Neutrophil (primary cell): ENCODE measurements at regions not wholly inside any gene's neighbourhood (a gene's known extent, or its start where the extent isn't known, plus 50 kb on each side); places are given as distances from the start of the nearest gene placed in this dataset.

Source experiments
- H3K27ac ChIP-seq: fragments of 200-600 bp; sonication (generic); 2 replicates; pipeline ENCODE4 v1.5.1; 2016; ENCODE audit warnings: mild to moderate bottlenecking, moderate library complexity
- H3K27me3 ChIP-seq: fragments of 200-600 bp; sonication (generic); 2 replicates; pipeline ENCODE4 v1.6.0; 2016; ENCODE audit warnings: mild to moderate bottlenecking
- H3K36me3 ChIP-seq: fragments of 200-600 bp; sonication (generic); 2 replicates; pipeline ENCODE4 v1.5.1; 2017
- H3K4me1 ChIP-seq, 2 experiments: fragments of 200-600 bp in 1 of 2; sonication (generic) in 1 of 2; 1 replicate in 1 of 2; 2 replicates in 1 of 2; pipeline versions ENCODE4 v1.5.1 to v1.6.1; 2013 to 2016; ENCODE audit warnings: low read depth in 1 of 2, low read length in 1 of 2, mild to moderate bottlenecking in 1 of 2, moderate library complexity in 1 of 2; ENCODE audit not compliant: control insufficient read depth in 1 of 2, insufficient read depth in 1 of 2
- H3K4me3 ChIP-seq, 2 experiments: fragments of 200-600 bp in 1 of 2; sonication (generic) in 1 of 2; 1 replicate in 1 of 2; 2 replicates in 1 of 2; pipeline ENCODE4 v1.5.1; 2013 to 2016; ENCODE audit warnings: low read depth in 1 of 2, low read length in 1 of 2, mild to moderate bottlenecking in 1 of 2, moderate library complexity in 1 of 2
- H3K9me3 ChIP-seq: fragments of 200-600 bp; sonication (generic); 2 replicates; pipeline ENCODE4 v1.5.1; 2016
- TF ChIP-seq, protein P1 (sequence below): fragments of 200-600 bp; sonication (generic); IDR thresholded peaks from 2 replicates; pipeline ENCODE4 v1.5.1; 2016; ENCODE audit warnings: antibody characterized with exemption

- TF ChIP-seq, protein P1, sequence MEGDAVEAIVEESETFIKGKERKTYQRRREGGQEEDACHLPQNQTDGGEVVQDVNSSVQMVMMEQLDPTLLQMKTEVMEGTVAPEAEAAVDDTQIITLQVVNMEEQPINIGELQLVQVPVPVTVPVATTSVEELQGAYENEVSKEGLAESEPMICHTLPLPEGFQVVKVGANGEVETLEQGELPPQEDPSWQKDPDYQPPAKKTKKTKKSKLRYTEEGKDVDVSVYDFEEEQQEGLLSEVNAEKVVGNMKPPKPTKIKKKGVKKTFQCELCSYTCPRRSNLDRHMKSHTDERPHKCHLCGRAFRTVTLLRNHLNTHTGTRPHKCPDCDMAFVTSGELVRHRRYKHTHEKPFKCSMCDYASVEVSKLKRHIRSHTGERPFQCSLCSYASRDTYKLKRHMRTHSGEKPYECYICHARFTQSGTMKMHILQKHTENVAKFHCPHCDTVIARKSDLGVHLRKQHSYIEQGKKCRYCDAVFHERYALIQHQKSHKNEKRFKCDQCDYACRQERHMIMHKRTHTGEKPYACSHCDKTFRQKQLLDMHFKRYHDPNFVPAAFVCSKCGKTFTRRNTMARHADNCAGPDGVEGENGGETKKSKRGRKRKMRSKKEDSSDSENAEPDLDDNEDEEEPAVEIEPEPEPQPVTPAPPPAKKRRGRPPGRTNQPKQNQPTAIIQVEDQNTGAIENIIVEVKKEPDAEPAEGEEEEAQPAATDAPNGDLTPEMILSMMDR, result no peak
- H3K36me3 ChIP-seq, result no peaks in the 10 kb centered on the region
- H3K9me3 ChIP-seq, result no peaks in the 10 kb centered on the region
- no peaks in the 10 kb centered on the region for H3K4me1 ChIP-seq
- H3K27me3 ChIP-seq, result no peaks in the 10 kb centered on the region
- H3K4me3 ChIP-seq, result no peak overlapping the region
- no peak overlapping the region for H3K27ac ChIP-seq
These were observed 640.8 kb downstream of the TUSC7 start for GRCh38 chr3:117350371-117350770.

GRCh38 chr3:117355566-117355965 lies 646.0 kb downstream of the TUSC7 start:
- Histone ChIP-seq H3K27me3 (no peaks in the 10 kb centered on the region), H3K9me3 (no peaks in the 10 kb centered on the region), H3K4me3 (no peak overlapping the region), H3K4me1 (no peaks in the 10 kb centered on the region), H3K36me3 (no peaks in the 10 kb centered on the region), H3K27ac (no peak overlapping the region)
- TF ChIP-seq, protein P1, result no peak

GRCh38 chr3:117356091-117356705 lies 646.6 kb downstream of the TUSC7 start:
- H3K36me3 ChIP-seq, result no peaks in the 10 kb centered on the region
- H3K27ac ChIP-seq, result no peak overlapping the region
- H3K4me1 ChIP-seq, result no peaks in the 10 kb centered on the region
- TF ChIP-seq, protein P1, result no peak
- no peaks in the 10 kb centered on the region for H3K27me3 ChIP-seq
- H3K9me3 ChIP-seq, result no peaks in the 10 kb centered on the region
- no peak overlapping the region for H3K4me3 ChIP-seq

GRCh38 chr3:117358717-117359314 lies 649.2 kb downstream of the TUSC7 start:
- Histone ChIP-seq H3K9me3 (no peaks in the 10 kb centered on the region), H3K36me3 (no peaks in the 10 kb centered on the region), H3K27ac (no peak overlapping the region), H3K4me1 (no peaks in the 10 kb centered on the region), H3K4me3 (no peak overlapping the region), H3K27me3 (no peaks in the 10 kb centered on the region)
- TF ChIP-seq, protein P1, result no peak

DNA sequence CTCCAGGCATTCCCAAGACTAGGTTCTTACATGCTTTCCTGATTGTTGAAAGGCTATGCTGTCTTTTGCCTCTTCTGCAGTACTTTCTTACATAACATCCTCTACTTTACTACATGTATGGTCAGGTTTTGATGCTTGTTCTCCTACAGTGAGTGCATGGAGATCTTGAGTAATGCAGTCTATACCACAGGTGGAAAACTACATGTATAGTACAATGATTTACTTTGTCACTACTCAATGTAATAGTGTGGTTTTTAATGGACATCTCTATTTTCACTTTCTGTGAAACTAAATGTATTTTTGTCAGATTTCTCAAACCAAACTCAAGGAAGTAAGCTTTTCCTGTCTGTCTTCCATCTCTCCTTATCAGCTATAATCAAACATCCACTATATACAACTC lies 657.0 kb downstream of the TUSC7 start:
- Histone ChIP-seq H3K4me3 (no peak overlapping the region), H3K36me3 (no peaks in the 10 kb centered on the region), H3K27me3 (no peaks in the 10 kb centered on the region), H3K27ac (no peak overlapping the region), H3K4me1 (no peaks in the 10 kb centered on the region), H3K9me3 (no peaks in the 10 kb centered on the region)
- TF ChIP-seq, protein P1, result no peak
